ENCODE measurements at regions not wholly inside any gene's neighbourhood (a gene's known extent, or its start where the extent isn't known, plus 50 kb on each side); places are given as distances from the start of the nearest gene placed in this dataset.

- intact Hi-C loops (cut with micrococcal nuclease) = no loop called here
- Mint-ChIP-seq H3K9me3 (no peaks in the 10 kb centered on the region), H3K4me3 (no peak overlapping the region), H3K27me3 (no peaks in the 10 kb centered on the region), H3K27ac (no peak overlapping the region), H3K36me3 (ENCODE audit: low read depth) (no peaks in the 10 kb centered on the region), H3K4me1 (ENCODE audit: low read depth) (no peaks in the 10 kb centered on the region)
These were observed 362.3 kb downstream of the SLC4A3 start for GRCh38 chr2:219989744-219990143.

- no peaks in the 10 kb centered on the region for H3K9me3 Mint-ChIP-seq
- no peak overlapping the region for H3K27ac Mint-ChIP-seq
- H3K4me1 Mint-ChIP-seq (ENCODE audit: low read depth) = no peaks in the 10 kb centered on the region
- intact Hi-C loops (cut with micrococcal nuclease) = no loop called here
- H3K4me3 Mint-ChIP-seq = no peak overlapping the region
- H3K36me3 Mint-ChIP-seq (ENCODE audit: low read depth) = no peaks in the 10 kb centered on the region
- H3K27me3 Mint-ChIP-seq = no peaks in the 10 kb centered on the region
These were observed 363.7 kb downstream of the SLC4A3 start for GRCh38 chr2:219991116-219991515.

GRCh38 chr2:219995399-219995798, 368.0 kb downstream of the SLC4A3 start:
- Mint-ChIP-seq H3K9me3 (no peaks in the 10 kb centered on the region), H3K4me3 (no peak overlapping the region), H3K4me1 (ENCODE audit: low read depth) (no peaks in the 10 kb centered on the region), H3K27ac (no peak overlapping the region), H3K27me3 (no peaks in the 10 kb centered on the region), H3K36me3 (ENCODE audit: low read depth) (no peaks in the 10 kb centered on the region)
- intact Hi-C loops (cut with micrococcal nuclease) = no loop called here

GRCh38 chr2:219995991-219996765, 368.7 kb downstream of the SLC4A3 start:
- Mint-ChIP-seq H3K4me1 (ENCODE audit: low read depth) (no peaks in the 10 kb centered on the region), H3K27me3 (no peaks in the 10 kb centered on the region), H3K36me3 (ENCODE audit: low read depth) (no peaks in the 10 kb centered on the region), H3K9me3 (no peaks in the 10 kb centered on the region), H3K4me3 (no peak overlapping the region), H3K27ac (no peak overlapping the region)
- intact Hi-C loops (cut with micrococcal nuclease) = no loop called here

GRCh38 chr2:219997341-219997851, 370.0 kb downstream of the SLC4A3 start:
- no peak overlapping the region for H3K4me3 Mint-ChIP-seq
- H3K4me1 Mint-ChIP-seq (ENCODE audit: low read depth) = no peaks in the 10 kb centered on the region
- H3K27ac Mint-ChIP-seq = no peak overlapping the region
- no peaks in the 10 kb centered on the region for H3K36me3 Mint-ChIP-seq (ENCODE audit: low read depth)
- intact Hi-C loops (cut with micrococcal nuclease) = no loop called here
- H3K27me3 Mint-ChIP-seq = no peaks in the 10 kb centered on the region
- H3K9me3 Mint-ChIP-seq = no peaks in the 10 kb centered on the region

GRCh38 chr2:219998107-219998506, 370.7 kb downstream of the SLC4A3 start:
- H3K36me3 Mint-ChIP-seq (ENCODE audit: low read depth) = no peaks in the 10 kb centered on the region
- no peak overlapping the region for H3K27ac Mint-ChIP-seq
- no peaks in the 10 kb centered on the region for H3K27me3 Mint-ChIP-seq
- intact Hi-C loops (cut with micrococcal nuclease) = no loop called here
- no peaks in the 10 kb centered on the region for H3K4me1 Mint-ChIP-seq (ENCODE audit: low read depth)
- no peaks in the 10 kb centered on the region for H3K9me3 Mint-ChIP-seq
- no peak overlapping the region for H3K4me3 Mint-ChIP-seq

GRCh38 chr2:219998714-219999227, 371.3 kb downstream of the SLC4A3 start:
- intact Hi-C loops (cut with micrococcal nuclease) = no loop called here
- H3K4me3 Mint-ChIP-seq = no peak overlapping the region
- no peaks in the 10 kb centered on the region for H3K27me3 Mint-ChIP-seq
- H3K9me3 Mint-ChIP-seq = no peaks in the 10 kb centered on the region
- H3K27ac Mint-ChIP-seq = no peak overlapping the region
- H3K4me1 Mint-ChIP-seq (ENCODE audit: low read depth) = no peaks in the 10 kb centered on the region
- no peaks in the 10 kb centered on the region for H3K36me3 Mint-ChIP-seq (ENCODE audit: low read depth)

GRCh38 chr2:220000080-220000479, 372.6 kb downstream of the SLC4A3 start:
- no peaks in the 10 kb centered on the region for H3K9me3 Mint-ChIP-seq
- intact Hi-C loops (cut with micrococcal nuclease) = no loop called here
- no peak overlapping the region for H3K4me3 Mint-ChIP-seq
- H3K36me3 Mint-ChIP-seq (ENCODE audit: low read depth) = no peaks in the 10 kb centered on the region
- no peaks in the 10 kb centered on the region for H3K4me1 Mint-ChIP-seq (ENCODE audit: low read depth)
- H3K27me3 Mint-ChIP-seq = no peaks in the 10 kb centered on the region
- H3K27ac Mint-ChIP-seq = no peak overlapping the region

GRCh38 chr2:220000586-220000985, 373.2 kb downstream of the SLC4A3 start:
- no peak overlapping the region for H3K4me3 Mint-ChIP-seq
- intact Hi-C loops (cut with micrococcal nuclease) = no loop called here

GRCh38 chr2:220001751-220002150, 374.3 kb downstream of the SLC4A3 start:
- Mint-ChIP-seq H3K27me3 (no peaks in the 10 kb centered on the region), H3K4me3 (no peak overlapping the region), H3K27ac (no peak overlapping the region), H3K36me3 (ENCODE audit: low read depth) (no peaks in the 10 kb centered on the region), H3K4me1 (ENCODE audit: low read depth) (no peaks in the 10 kb centered on the region), H3K9me3 (no peaks in the 10 kb centered on the region)
- intact Hi-C loops (cut with micrococcal nuclease) = no loop called here

More at GRCh38 chr2:220000586-220000985, 373.2 kb downstream of the SLC4A3 start:
- no peaks in the 10 kb centered on the region for H3K36me3 Mint-ChIP-seq (ENCODE audit: low read depth)
- no peaks in the 10 kb centered on the region for H3K9me3 Mint-ChIP-seq
- no peaks in the 10 kb centered on the region for H3K27me3 Mint-ChIP-seq
- no peaks in the 10 kb centered on the region for H3K4me1 Mint-ChIP-seq (ENCODE audit: low read depth)
- H3K27ac Mint-ChIP-seq = no peak overlapping the region

GRCh38 chr2:220002251-220002650, 374.8 kb downstream of the SLC4A3 start:
- Mint-ChIP-seq H3K36me3 (ENCODE audit: low read depth) (no peaks in the 10 kb centered on the region), H3K27ac (no peak overlapping the region), H3K4me3 (no peak overlapping the region), H3K27me3 (no peaks in the 10 kb centered on the region), H3K4me1 (ENCODE audit: low read depth) (no peaks in the 10 kb centered on the region), H3K9me3 (no peaks in the 10 kb centered on the region)
- intact Hi-C loops (cut with micrococcal nuclease) = no loop called here

- Mint-ChIP-seq H3K9me3 (no peaks in the 10 kb centered on the region), H3K4me3 (no peak overlapping the region), H3K4me1 (ENCODE audit: low read depth) (no peaks in the 10 kb centered on the region), H3K36me3 (ENCODE audit: low read depth) (no peaks in the 10 kb centered on the region), H3K27ac (no peak overlapping the region), H3K27me3 (no peaks in the 10 kb centered on the region)
- intact Hi-C loops (cut with micrococcal nuclease) = no loop called here
These were observed 375.3 kb downstream of the SLC4A3 start for GRCh38 chr2:220002699-220003098.

- Mint-ChIP-seq H3K27me3 (no peaks in the 10 kb centered on the region), H3K27ac (no peak overlapping the region), H3K9me3 (no peaks in the 10 kb centered on the region), H3K4me3 (no peak overlapping the region), H3K4me1 (ENCODE audit: low read depth) (no peaks in the 10 kb centered on the region), H3K36me3 (ENCODE audit: low read depth) (no peaks in the 10 kb centered on the region)
- intact Hi-C loops (cut with micrococcal nuclease) = no loop called here
These were observed 377.9 kb downstream of the SLC4A3 start for GRCh38 chr2:220005362-220005761.

- Mint-ChIP-seq H3K27ac (no peak overlapping the region), H3K4me1 (ENCODE audit: low read depth) (no peaks in the 10 kb centered on the region), H3K36me3 (ENCODE audit: low read depth) (no peaks in the 10 kb centered on the region), H3K27me3 (no peaks in the 10 kb centered on the region), H3K9me3 (no peaks in the 10 kb centered on the region), H3K4me3 (no peak overlapping the region)
- intact Hi-C loops (cut with micrococcal nuclease) = no loop called here
These were observed 378.8 kb downstream of the SLC4A3 start for GRCh38 chr2:220006152-220006621.

- Mint-ChIP-seq H3K36me3 (ENCODE audit: low read depth) (no peaks in the 10 kb centered on the region), H3K4me3 (no peak overlapping the region), H3K9me3 (peaks cover 8% of the 10 kb centered on the region), H3K27me3 (no peaks in the 10 kb centered on the region), H3K27ac (no peak overlapping the region), H3K4me1 (ENCODE audit: low read depth) (no peaks in the 10 kb centered on the region)
- intact Hi-C loops (cut with micrococcal nuclease) = no loop called here
These were observed 384.4 kb downstream of the SLC4A3 start for GRCh38 chr2:220011859-220012258.
